ENCODE measurements at regions not wholly inside any gene's neighbourhood (a gene's known extent, or its start where the extent isn't known, plus 50 kb on each side); places are given as distances from the start of the nearest gene placed in this dataset.

GRCh38 chr13:90047600-90047999 is 1299.9 kb upstream of the MIR17HG start:
- Histone ChIP-seq H3K9me3 (ENCODE audit: control insufficient read depth, insufficient read depth, low read length) (peaks cover 10% of the 10 kb centered on the region), H3K9me1 (ENCODE audit: insufficient read depth, low read length) (no peaks in the 10 kb centered on the region), H2AK9ac (replicated peaks; ENCODE audit: low read depth, low read length, poor library complexity) (no peak overlapping the region), H3K23ac (ENCODE audit: low read depth, low read length) (no peak overlapping the region), H2BK5ac (ENCODE audit: low read depth, low read length, poor library complexity, severe bottlenecking) (no peak overlapping the region), H3K4me1 (ENCODE audit: control insufficient read depth, insufficient read depth, low read length) (no peaks in the 10 kb centered on the region), H3K4me3 (ENCODE audit: insufficient read depth, low read depth, low read length) (no peak overlapping the region), H2AK5ac (ENCODE audit: low read depth, low read length) (no peak overlapping the region), H3K14ac (replicated peaks; ENCODE audit: low read depth, low read length) (no peak overlapping the region), H3K79me1 (ENCODE audit: low read depth in 1 of 2, low read length in 2 of 2) (no peaks in the 10 kb centered on the region), H3K27ac (ENCODE audit: insufficient read depth, low read length) (no peak overlapping the region), H2AFZ (replicated peaks; ENCODE audit: low read length, poor library complexity) (no peak overlapping the region), H4K5ac (ENCODE audit: low read depth, low read length) (no peak overlapping the region), H2BK120ac (ENCODE audit: low read depth, low read length) (no peak overlapping the region), H3K9ac (ENCODE audit: low read depth, low read length) (no peak overlapping the region), H2BK15ac (ENCODE audit: low read depth, low read length) (no peak overlapping the region), H4K91ac (ENCODE audit: insufficient read depth, low read depth, low read length) (no peak overlapping the region), H4K8ac (ENCODE audit: low read depth in 2 of 2, low read length in 2 of 2) (no peak overlapping the region), H3K18ac (ENCODE audit: low read depth, low read length) (no peak overlapping the region), H3K56ac (ENCODE audit: extremely low read depth, insufficient read depth, low read length) (no peak overlapping the region), H3K4me2 (ENCODE audit: low read depth, low read length) (no peak overlapping the region), H3K27me3 (ENCODE audit: control insufficient read depth, insufficient read depth, low read length) (no peaks in the 10 kb centered on the region), H4K20me1 (ENCODE audit: insufficient read depth, low read length) (no peaks in the 10 kb centered on the region), H3K4ac (ENCODE audit: low read depth, low read length) (no peak overlapping the region), H2BK20ac (ENCODE audit: low read depth, low read length) (no peak overlapping the region), H3K36me3 (ENCODE audit: control insufficient read depth, insufficient read depth, low read length) (no peaks in the 10 kb centered on the region)
- BruUV-seq (replicated peaks) = no TSS peak
- dilution Hi-C loops (cut with HindIII; ENCODE audit: low sequenced_read_pairs, unreplicated experiment) (no loop called here), in situ Hi-C loops (cut with MboI; ENCODE audit: low sequenced_read_pairs) (no loop called here), intact Hi-C loops (cut with micrococcal nuclease) (no loop called here)
- ATAC-seq (ENCODE audit: low read depth) (no peak), DNase-seq (no peak)
- POLR2A ChIA-PET (ENCODE audit: unreplicated experiment) = no interaction called here
- TF ChIP-seq MAFK (IDR thresholded peaks at IDR 0.05; ENCODE audit: low read depth, low read length) (no peak), CHD1 (IDR thresholded peaks at IDR 0.05; ENCODE audit: low read depth, low read length) (no peak), POLR2A (IDR thresholded peaks at IDR 0.05; ENCODE audit: low read depth, low read length) (no peak), RFX5 (IDR thresholded peaks at IDR 0.05; ENCODE audit: low read depth, low read length) (no peak), BHLHE40 (IDR thresholded peaks at IDR 0.05; ENCODE audit: low read depth, low read length) (no peak), USF2 (IDR thresholded peaks at IDR 0.05; ENCODE audit: low read depth, low read length) (no peak), CTCF (conservative IDR thresholded peaks at IDR 0.05; ENCODE audit: low read depth, low read length) (no peak), RAD21 (IDR thresholded peaks at IDR 0.05; ENCODE audit: low read length) (no peak)
- WGBS, 2 experiments (ENCODE audit: extremely low coverage in 2 of 2, insufficient read length in 1 of 2) = no CpG with 5 or more reads among the region's 2 CpGs
- CTCF ChIA-PET = no interaction called here

Measured in IMR-90 (cell line).